ENCODE measurements at regions not wholly inside any gene's neighbourhood (a gene's known extent, or its start where the extent isn't known, plus 50 kb on each side); places are given as distances from the start of the nearest gene placed in this dataset.

GRCh38 chrX:69050051-69050765 lies 115.0 kb downstream of the PJA1 start:
- Mint-ChIP-seq H3K4me3 (no peak overlapping the region), H3K27ac (no peak overlapping the region), H3K27me3 (no peaks in the 10 kb centered on the region), H3K36me3 (no peaks in the 10 kb centered on the region), H3K9me3 (no peaks in the 10 kb centered on the region), H3K4me1 (no peaks in the 10 kb centered on the region)

- H3K9me3 Mint-ChIP-seq, result peaks cover 4% of the 10 kb centered on the region
- no peaks in the 10 kb centered on the region for H3K27me3 Mint-ChIP-seq
- H3K4me3 Mint-ChIP-seq, result no peak overlapping the region
- H3K4me1 Mint-ChIP-seq, result no peaks in the 10 kb centered on the region
- H3K36me3 Mint-ChIP-seq, result no peaks in the 10 kb centered on the region
- H3K27ac Mint-ChIP-seq, result no peak overlapping the region
Measured at GRCh38 chrX:69046996-69047490, 118.2 kb downstream of the PJA1 start.

GRCh38 chrX:69045616-69046345 lies 119.5 kb downstream of the PJA1 start:
- Mint-ChIP-seq H3K27me3 (no peaks in the 10 kb centered on the region), H3K4me3 (no peak overlapping the region), H3K27ac (no peak overlapping the region), H3K4me1 (no peaks in the 10 kb centered on the region), H3K36me3 (no peaks in the 10 kb centered on the region), H3K9me3 (peaks cover 4% of the 10 kb centered on the region)

- no peaks in the 10 kb centered on the region for H3K27me3 Mint-ChIP-seq
- no peaks in the 10 kb centered on the region for H3K4me1 Mint-ChIP-seq
- no peaks in the 10 kb centered on the region for H3K36me3 Mint-ChIP-seq
- H3K27ac Mint-ChIP-seq, result no peak overlapping the region
- H3K9me3 Mint-ChIP-seq, result peaks cover 4% of the 10 kb centered on the region
- no peak overlapping the region for H3K4me3 Mint-ChIP-seq
Measured at GRCh38 chrX:69038816-69039215, 126.4 kb downstream of the PJA1 start.

- H3K4me3 Mint-ChIP-seq, result no peak overlapping the region
- H3K4me1 Mint-ChIP-seq, result no peaks in the 10 kb centered on the region
- peaks cover under 1% of the 10 kb centered on the region for H3K9me3 Mint-ChIP-seq
- H3K27ac Mint-ChIP-seq, result peak overlapping the region; percentile 14
- no peaks in the 10 kb centered on the region for H3K27me3 Mint-ChIP-seq
- H3K36me3 Mint-ChIP-seq, result no peaks in the 10 kb centered on the region
Measured at GRCh38 chrX:69038188-69038587, 127.1 kb downstream of the PJA1 start.

- H3K4me1 Mint-ChIP-seq, result no peaks in the 10 kb centered on the region
Measured at GRCh38 chrX:69037786-69038185, 127.5 kb downstream of the PJA1 start.

GRCh38 chrX:69036674-69037573 lies 128.3 kb downstream of the PJA1 start:
- Mint-ChIP-seq H3K27me3 (no peaks in the 10 kb centered on the region), H3K27ac (no peak overlapping the region), H3K4me1 (no peaks in the 10 kb centered on the region), H3K36me3 (no peaks in the 10 kb centered on the region), H3K9me3 (no peaks in the 10 kb centered on the region), H3K4me3 (no peak overlapping the region)

More at GRCh38 chrX:69037786-69038185, 127.5 kb downstream of the PJA1 start:
- Mint-ChIP-seq H3K27ac (no peak overlapping the region), H3K4me3 (no peak overlapping the region), H3K36me3 (no peaks in the 10 kb centered on the region), H3K9me3 (no peaks in the 10 kb centered on the region), H3K27me3 (no peaks in the 10 kb centered on the region)

GRCh38 chrX:69034451-69034850 lies 130.8 kb downstream of the PJA1 start:
- H3K4me3 Mint-ChIP-seq, result no peak overlapping the region
- H3K4me1 Mint-ChIP-seq, result no peaks in the 10 kb centered on the region
- no peaks in the 10 kb centered on the region for H3K27me3 Mint-ChIP-seq
- no peak overlapping the region for H3K27ac Mint-ChIP-seq
- H3K9me3 Mint-ChIP-seq, result no peaks in the 10 kb centered on the region
- H3K36me3 Mint-ChIP-seq, result no peaks in the 10 kb centered on the region

- Mint-ChIP-seq H3K27me3 (no peaks in the 10 kb centered on the region), H3K4me1 (no peaks in the 10 kb centered on the region), H3K9me3 (no peaks in the 10 kb centered on the region), H3K36me3 (no peaks in the 10 kb centered on the region), H3K4me3 (no peak overlapping the region), H3K27ac (no peak overlapping the region)
Measured at GRCh38 chrX:69033936-69034335, 131.3 kb downstream of the PJA1 start.

GRCh38 chrX:69032601-69033000 lies 132.7 kb downstream of the PJA1 start:
- Mint-ChIP-seq H3K9me3 (no peaks in the 10 kb centered on the region), H3K36me3 (no peaks in the 10 kb centered on the region), H3K4me3 (no peak overlapping the region), H3K27me3 (no peaks in the 10 kb centered on the region), H3K27ac (no peak overlapping the region), H3K4me1 (no peaks in the 10 kb centered on the region)

GRCh38 chrX:69031971-69032391 lies 133.3 kb downstream of the PJA1 start:
- Mint-ChIP-seq H3K4me3 (no peak overlapping the region), H3K9me3 (no peaks in the 10 kb centered on the region), H3K36me3 (no peaks in the 10 kb centered on the region), H3K27me3 (no peaks in the 10 kb centered on the region), H3K4me1 (no peaks in the 10 kb centered on the region), H3K27ac (no peak overlapping the region)

- no peaks in the 10 kb centered on the region for H3K27me3 Mint-ChIP-seq
- H3K9me3 Mint-ChIP-seq, result no peaks in the 10 kb centered on the region
- H3K4me1 Mint-ChIP-seq, result no peaks in the 10 kb centered on the region
- no peak overlapping the region for H3K4me3 Mint-ChIP-seq
- no peaks in the 10 kb centered on the region for H3K36me3 Mint-ChIP-seq
- no peak overlapping the region for H3K27ac Mint-ChIP-seq
Measured at GRCh38 chrX:69031181-69031580, 134.1 kb downstream of the PJA1 start.

- no peak overlapping the region for H3K4me3 Mint-ChIP-seq
- no peaks in the 10 kb centered on the region for H3K9me3 Mint-ChIP-seq
- H3K36me3 Mint-ChIP-seq, result no peaks in the 10 kb centered on the region
- H3K27me3 Mint-ChIP-seq, result no peaks in the 10 kb centered on the region
- H3K4me1 Mint-ChIP-seq, result no peaks in the 10 kb centered on the region
- H3K27ac Mint-ChIP-seq, result no peak overlapping the region
Measured at GRCh38 chrX:69029771-69030170, 135.5 kb downstream of the PJA1 start.

- Mint-ChIP-seq H3K36me3 (no peaks in the 10 kb centered on the region), H3K27me3 (no peaks in the 10 kb centered on the region), H3K27ac (no peak overlapping the region), H3K9me3 (no peaks in the 10 kb centered on the region), H3K4me1 (no peaks in the 10 kb centered on the region), H3K4me3 (no peak overlapping the region)
Measured at GRCh38 chrX:69028761-69029120, 136.5 kb downstream of the PJA1 start.

GRCh38 chrX:69028006-69028760 lies 137.1 kb downstream of the PJA1 start:
- H3K4me1 Mint-ChIP-seq, result no peaks in the 10 kb centered on the region
- no peak overlapping the region for H3K4me3 Mint-ChIP-seq
- H3K27me3 Mint-ChIP-seq, result no peaks in the 10 kb centered on the region
- no peaks in the 10 kb centered on the region for H3K36me3 Mint-ChIP-seq
- no peaks in the 10 kb centered on the region for H3K9me3 Mint-ChIP-seq
- H3K27ac Mint-ChIP-seq, result no peak overlapping the region
